ENCODE measurements at regions not wholly inside any gene's neighbourhood (a gene's known extent, or its start where the extent isn't known, plus 50 kb on each side); places are given as distances from the start of the nearest gene placed in this dataset.

DNA sequence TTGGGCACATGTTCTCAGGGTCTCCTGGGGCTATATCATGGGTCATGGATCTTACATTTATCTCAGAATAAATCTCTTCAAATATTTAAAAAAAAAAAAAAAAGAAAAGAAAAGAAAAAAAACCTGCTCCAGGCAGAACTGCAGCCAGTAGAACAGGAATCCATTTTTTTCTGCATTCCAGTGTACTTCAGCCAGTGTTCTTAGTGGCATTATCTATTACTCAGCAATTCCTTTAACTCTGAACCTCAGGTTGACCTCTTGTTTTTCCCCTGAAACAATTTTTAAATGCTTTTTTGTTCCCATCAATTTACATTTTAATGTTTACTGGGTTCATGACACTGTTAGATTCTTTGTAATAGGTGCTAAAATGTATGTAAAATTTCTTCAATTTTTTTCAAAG, 66.7 kb upstream of the STXBP6 start:
- no peak for TF ChIP-seq POLR2A (IDR thresholded peaks at IDR 0.05; ENCODE audit: low read depth, low read length)
- TF ChIP-seq, protein P1, sequence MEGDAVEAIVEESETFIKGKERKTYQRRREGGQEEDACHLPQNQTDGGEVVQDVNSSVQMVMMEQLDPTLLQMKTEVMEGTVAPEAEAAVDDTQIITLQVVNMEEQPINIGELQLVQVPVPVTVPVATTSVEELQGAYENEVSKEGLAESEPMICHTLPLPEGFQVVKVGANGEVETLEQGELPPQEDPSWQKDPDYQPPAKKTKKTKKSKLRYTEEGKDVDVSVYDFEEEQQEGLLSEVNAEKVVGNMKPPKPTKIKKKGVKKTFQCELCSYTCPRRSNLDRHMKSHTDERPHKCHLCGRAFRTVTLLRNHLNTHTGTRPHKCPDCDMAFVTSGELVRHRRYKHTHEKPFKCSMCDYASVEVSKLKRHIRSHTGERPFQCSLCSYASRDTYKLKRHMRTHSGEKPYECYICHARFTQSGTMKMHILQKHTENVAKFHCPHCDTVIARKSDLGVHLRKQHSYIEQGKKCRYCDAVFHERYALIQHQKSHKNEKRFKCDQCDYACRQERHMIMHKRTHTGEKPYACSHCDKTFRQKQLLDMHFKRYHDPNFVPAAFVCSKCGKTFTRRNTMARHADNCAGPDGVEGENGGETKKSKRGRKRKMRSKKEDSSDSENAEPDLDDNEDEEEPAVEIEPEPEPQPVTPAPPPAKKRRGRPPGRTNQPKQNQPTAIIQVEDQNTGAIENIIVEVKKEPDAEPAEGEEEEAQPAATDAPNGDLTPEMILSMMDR (IDR thresholded peaks at IDR 0.05; ENCODE audit: extremely low read depth in 1 of 2, insufficient read depth in 1 of 2, low read depth in 1 of 2, low read length in 2 of 2): no peak
- no peak for TF ChIP-seq FOS (IDR thresholded peaks at IDR 0.05; ENCODE audit: borderline replicate concordance, insufficient read depth, low read length)
- TF ChIP-seq POLR2AphosphoS5 (IDR thresholded peaks at IDR 0.05; ENCODE audit: insufficient read depth, low read depth, low read length): no peak
- TF ChIP-seq EZH2 (IDR thresholded peaks at IDR 0.05; ENCODE audit: borderline replicate concordance, low read depth, low read length, severe bottlenecking): no peak
